Calu3 (cell line): ENCODE measurements at regions not wholly inside any gene's neighbourhood (a gene's known extent, or its start where the extent isn't known, plus 50 kb on each side); places are given as distances from the start of the nearest gene placed in this dataset.

Experiments used
- BruUV-seq: library from RNA; stranded (reverse); fragments of 400-500 nt; replicated peaks from 2 replicates; lab custom pipeline; 2021; lab: Mats Ljungman, UMichigan
- CTCF ChIA-PET: fragments of 300-600 bp; sonication (Branson Sonifier 250); formaldehyde crosslinking; loops from one replicate; lab custom pipeline; 2022; ENCODE audit warnings: antibody characterized with exemption; lab: Charles Lee
- DNase-seq: peaks from one replicate; pipeline ENCODE4 v3.0.0; 2022
- H3K27ac Mint-ChIP-seq: one replicate; pipeline ENCODE4 v1.8.0; 2022; ENCODE audit warnings: mixed read lengths; ENCODE audit not compliant: unreplicated experiment
- H3K27me3 Mint-ChIP-seq: one replicate; pipeline ENCODE4 v1.8.0; 2022; ENCODE audit warnings: mixed read lengths; ENCODE audit not compliant: unreplicated experiment
- H3K36me3 Mint-ChIP-seq: one replicate; pipeline ENCODE4 v1.8.0; 2022; ENCODE audit warnings: mild to moderate bottlenecking, moderate library complexity, mixed read lengths; ENCODE audit not compliant: insufficient read depth, unreplicated experiment
- H3K4me1 Mint-ChIP-seq: one replicate; pipeline ENCODE4 v1.8.0; 2022; ENCODE audit warnings: mild to moderate bottlenecking, low read depth, mixed read lengths; ENCODE audit not compliant: unreplicated experiment
- H3K4me3 Mint-ChIP-seq: one replicate; pipeline ENCODE4 v1.8.0; 2022; ENCODE audit warnings: mild to moderate bottlenecking, low read depth, moderate library complexity, mixed read lengths; ENCODE audit not compliant: unreplicated experiment
- H3K9me3 Mint-ChIP-seq: one replicate; pipeline ENCODE4 v1.8.0; 2022; ENCODE audit warnings: low read depth, mixed read lengths; ENCODE audit not compliant: unreplicated experiment
- intact Hi-C: fragments of 100-400 bp; cut with micrococcal nuclease; formaldehyde crosslinking; loops from one replicate; pipeline ENCODE4 v1.10.0; 2022; ENCODE audit not compliant: unreplicated experiment
- TF ChIP-seq, protein P1 (sequence below): fragments of 200-600 bp; IDR thresholded peaks from one replicate; pipeline ENCODE4 v1.8.0; 2022; ENCODE audit warnings: antibody characterized with exemption; ENCODE audit not compliant: unreplicated experiment

DNA sequence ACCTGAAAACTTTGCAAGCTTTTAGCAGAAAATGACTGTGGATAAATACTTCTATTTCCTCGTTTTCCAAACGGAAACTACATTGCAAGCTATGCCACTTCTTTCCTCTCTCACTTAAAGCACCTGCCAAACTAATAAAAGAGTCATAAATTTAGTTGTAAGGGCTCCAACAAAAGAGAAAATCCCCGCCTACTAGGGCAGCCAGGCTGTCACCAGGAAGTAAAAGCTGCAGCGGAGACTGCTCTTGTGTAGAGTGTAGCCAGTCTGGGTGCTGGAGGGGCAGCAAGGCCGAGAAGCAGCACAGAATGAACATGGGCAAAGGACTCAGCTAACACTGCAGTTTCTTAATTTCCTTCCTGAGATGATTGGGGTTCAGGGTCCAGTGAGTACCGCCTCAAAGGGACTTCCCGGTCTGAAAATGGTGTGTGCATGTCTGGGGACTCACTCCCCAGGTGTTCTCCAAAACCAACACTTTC, 89.3 kb upstream of the MAML3 start:
- no peak overlapping the region for H3K27ac Mint-ChIP-seq
- DNase-seq = no peak
- TF ChIP-seq, protein P1, sequence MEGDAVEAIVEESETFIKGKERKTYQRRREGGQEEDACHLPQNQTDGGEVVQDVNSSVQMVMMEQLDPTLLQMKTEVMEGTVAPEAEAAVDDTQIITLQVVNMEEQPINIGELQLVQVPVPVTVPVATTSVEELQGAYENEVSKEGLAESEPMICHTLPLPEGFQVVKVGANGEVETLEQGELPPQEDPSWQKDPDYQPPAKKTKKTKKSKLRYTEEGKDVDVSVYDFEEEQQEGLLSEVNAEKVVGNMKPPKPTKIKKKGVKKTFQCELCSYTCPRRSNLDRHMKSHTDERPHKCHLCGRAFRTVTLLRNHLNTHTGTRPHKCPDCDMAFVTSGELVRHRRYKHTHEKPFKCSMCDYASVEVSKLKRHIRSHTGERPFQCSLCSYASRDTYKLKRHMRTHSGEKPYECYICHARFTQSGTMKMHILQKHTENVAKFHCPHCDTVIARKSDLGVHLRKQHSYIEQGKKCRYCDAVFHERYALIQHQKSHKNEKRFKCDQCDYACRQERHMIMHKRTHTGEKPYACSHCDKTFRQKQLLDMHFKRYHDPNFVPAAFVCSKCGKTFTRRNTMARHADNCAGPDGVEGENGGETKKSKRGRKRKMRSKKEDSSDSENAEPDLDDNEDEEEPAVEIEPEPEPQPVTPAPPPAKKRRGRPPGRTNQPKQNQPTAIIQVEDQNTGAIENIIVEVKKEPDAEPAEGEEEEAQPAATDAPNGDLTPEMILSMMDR = no peak
- no peaks in the 10 kb centered on the region for H3K9me3 Mint-ChIP-seq
- no peaks in the 10 kb centered on the region for H3K36me3 Mint-ChIP-seq
- BruUV-seq = no TSS peak
- peaks cover 21% of the 10 kb centered on the region for H3K4me1 Mint-ChIP-seq
- no peaks in the 10 kb centered on the region for H3K27me3 Mint-ChIP-seq
- intact Hi-C loops = no loop called here
- CTCF ChIA-PET = interaction anchor here (0.6 kb wide), 1 partner anchor 32 kb away, joined by 3 read pairs; no protein-coding TSS in a partner anchor
- no peak overlapping the region for H3K4me3 Mint-ChIP-seq

DNA sequence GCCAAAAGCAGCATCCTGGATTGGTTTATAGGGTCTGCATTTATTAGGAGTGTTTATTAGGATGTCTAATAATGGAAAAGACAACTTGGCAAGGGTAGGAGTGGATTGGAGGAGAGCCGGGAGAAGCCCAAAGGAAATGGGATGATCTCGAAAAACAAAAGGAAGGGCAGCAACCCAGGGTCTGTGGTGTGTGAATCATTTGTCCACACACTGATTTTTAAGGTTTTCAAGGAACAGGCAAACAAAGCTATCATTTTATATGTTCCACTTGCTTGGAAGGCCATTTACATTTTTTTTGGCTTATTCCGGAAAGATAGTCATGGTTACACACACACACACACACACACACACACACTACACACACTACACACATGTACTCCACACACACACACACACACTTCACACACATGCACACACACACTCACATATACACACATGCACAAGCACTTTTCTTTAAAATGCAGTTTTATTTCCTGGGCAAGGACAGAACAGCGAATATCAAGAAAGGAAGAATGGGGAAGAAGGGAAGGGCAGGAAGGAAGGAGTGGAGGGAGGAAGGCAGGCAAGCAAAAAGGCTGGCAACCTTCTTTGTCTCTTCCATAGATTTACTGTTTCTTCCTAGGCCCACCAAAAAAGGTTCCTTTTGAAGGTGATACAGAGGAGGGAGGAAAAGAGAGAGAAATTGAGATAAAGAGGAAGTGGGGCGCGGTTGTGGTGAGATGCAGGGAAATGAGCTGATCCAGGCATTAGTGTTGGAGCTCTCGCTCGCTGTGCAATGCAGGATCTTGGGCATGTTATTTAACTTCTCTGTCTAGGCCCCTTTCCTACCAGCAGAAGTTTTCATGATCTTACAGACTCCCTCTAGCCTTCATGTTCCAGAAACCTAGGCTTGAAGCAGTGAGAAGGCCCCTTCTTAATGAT, 88.6 kb upstream of the MAML3 start:
- no peak overlapping the region for H3K4me3 Mint-ChIP-seq
- no peak overlapping the region for H3K27ac Mint-ChIP-seq
- DNase-seq = no peak
- CTCF ChIA-PET = interaction anchor here (0.6 kb wide), 1 partner anchor 32 kb away, joined by 3 read pairs; no protein-coding TSS in a partner anchor
- H3K36me3 Mint-ChIP-seq = no peaks in the 10 kb centered on the region
- BruUV-seq = no TSS peak
- TF ChIP-seq, protein P1 = no peak
- intact Hi-C loops = no loop called here
- peaks cover 28% of the 10 kb centered on the region for H3K4me1 Mint-ChIP-seq
- H3K9me3 Mint-ChIP-seq = no peaks in the 10 kb centered on the region
- no peaks in the 10 kb centered on the region for H3K27me3 Mint-ChIP-seq

DNA sequence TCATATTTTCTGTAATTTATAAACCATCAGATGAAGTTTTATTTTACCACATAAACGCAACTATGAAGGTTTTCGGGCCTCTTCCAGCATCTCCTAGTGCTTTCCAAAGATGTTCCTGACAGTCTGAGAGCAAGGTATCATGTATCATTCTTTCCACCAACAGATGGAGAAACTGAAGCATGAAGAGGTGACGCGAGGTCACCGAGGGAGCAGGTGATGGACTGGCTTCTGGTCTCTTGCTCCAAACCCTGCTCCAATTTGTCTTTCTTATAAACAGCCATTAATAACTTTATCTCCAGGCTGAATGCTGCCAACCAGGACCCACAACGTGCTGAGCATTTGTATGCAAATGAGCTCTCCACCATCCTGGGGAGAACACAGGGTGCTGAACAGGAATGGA, 86.3 kb upstream of the MAML3 start:
- Mint-ChIP-seq H3K9me3 (no peaks in the 10 kb centered on the region), H3K4me1 (peaks cover 28% of the 10 kb centered on the region), H3K36me3 (no peaks in the 10 kb centered on the region), H3K27ac (no peak overlapping the region), H3K27me3 (no peaks in the 10 kb centered on the region), H3K4me3 (no peak overlapping the region)
- TF ChIP-seq, protein P1 = no peak
- no TSS peak for BruUV-seq
- DNase-seq = no peak
- intact Hi-C loops = no loop called here
- CTCF ChIA-PET = interaction anchor here (0.6 kb wide), 1 partner anchor 300 kb away, joined by 3 read pairs; no protein-coding TSS in a partner anchor

DNA sequence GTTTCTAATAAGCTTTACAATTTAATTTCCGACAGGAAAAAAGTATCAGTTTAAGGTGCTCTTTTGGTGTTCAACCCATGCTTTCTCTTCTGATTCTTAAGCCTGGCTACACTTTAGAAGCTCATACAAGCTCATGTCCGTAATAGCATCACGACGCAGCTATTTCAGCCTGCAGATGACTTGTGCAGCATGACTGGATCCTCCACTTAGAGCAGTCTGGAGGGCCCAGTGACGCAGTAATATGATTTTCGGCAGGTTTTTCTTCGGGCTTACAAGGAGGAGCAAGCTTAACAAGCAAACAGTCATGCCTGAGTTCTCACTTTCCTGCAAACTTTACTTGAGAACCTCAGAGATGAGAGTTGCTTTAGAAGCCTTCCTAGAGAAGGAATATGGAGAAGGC, 85.3 kb upstream of the MAML3 start:
- H3K4me3 Mint-ChIP-seq = no peak overlapping the region
- peaks cover 28% of the 10 kb centered on the region for H3K4me1 Mint-ChIP-seq

More for the DNA sequence above, 85.3 kb upstream of the MAML3 start:
- no peaks in the 10 kb centered on the region for H3K36me3 Mint-ChIP-seq
- no peaks in the 10 kb centered on the region for H3K9me3 Mint-ChIP-seq
- DNase-seq = no peak
- no TSS peak for BruUV-seq
- intact Hi-C loops = no loop called here
- CTCF ChIA-PET = interaction anchor here (0.9 kb wide), 1 partner anchor 14 kb away, joined by 3 read pairs; no protein-coding TSS in a partner anchor
- TF ChIP-seq, protein P1 = no peak
- H3K27me3 Mint-ChIP-seq = no peaks in the 10 kb centered on the region
- H3K27ac Mint-ChIP-seq = no peak overlapping the region
